ENCODE measurements at regions not wholly inside any gene's neighbourhood (a gene's known extent, or its start where the extent isn't known, plus 50 kb on each side); places are given as distances from the start of the nearest gene placed in this dataset.

DNA sequence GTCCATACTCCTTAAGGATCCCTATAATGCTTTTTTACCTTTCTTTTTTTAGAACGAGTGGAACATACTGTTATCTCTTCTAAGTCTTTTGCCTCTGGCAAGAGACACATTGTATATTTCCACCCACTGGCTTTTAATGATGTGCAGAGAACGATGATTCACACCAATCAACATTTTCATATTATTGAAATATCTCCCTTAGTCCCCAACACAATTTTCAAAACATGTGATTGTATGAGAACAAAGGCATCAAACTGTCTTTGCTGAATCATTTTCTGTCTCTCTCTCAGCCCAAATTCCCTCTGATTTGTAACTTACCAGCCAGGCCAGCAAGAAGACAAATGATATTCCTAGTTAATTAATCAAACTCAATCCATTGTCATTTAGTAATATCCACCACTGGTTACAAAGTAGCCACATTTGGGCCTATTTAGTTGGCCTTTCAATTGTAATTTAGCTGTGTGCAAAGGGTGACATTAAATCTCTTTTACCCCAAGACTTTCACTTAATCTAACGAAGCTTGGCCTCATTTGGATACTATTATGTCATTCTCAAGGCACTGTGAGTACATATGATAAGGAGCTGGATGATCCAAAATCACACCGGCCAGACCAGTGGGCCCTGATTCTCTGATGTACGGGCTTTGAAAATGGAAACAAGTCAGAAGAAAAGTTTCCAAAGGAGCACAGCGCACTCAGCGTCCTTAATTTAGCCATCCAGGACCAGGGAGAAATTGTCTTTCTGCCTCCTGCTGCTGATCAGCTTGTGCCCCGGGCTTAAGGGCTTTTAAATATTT lies 185.1 kb downstream of the SCG2 start:
- in situ Hi-C loops (cut with HindIII; ENCODE audit: low sequenced_read_pairs): no loop called here
- DNase-seq (ENCODE audit: low read depth): no peak
- H3K4me3 ChIP-seq (ENCODE audit: low read depth, low read length): no peak overlapping the region
- no peak for TF ChIP-seq CTCF (IDR thresholded peaks at IDR 0.05; ENCODE audit: low read depth, low read length, missing control alignments)

DNA sequence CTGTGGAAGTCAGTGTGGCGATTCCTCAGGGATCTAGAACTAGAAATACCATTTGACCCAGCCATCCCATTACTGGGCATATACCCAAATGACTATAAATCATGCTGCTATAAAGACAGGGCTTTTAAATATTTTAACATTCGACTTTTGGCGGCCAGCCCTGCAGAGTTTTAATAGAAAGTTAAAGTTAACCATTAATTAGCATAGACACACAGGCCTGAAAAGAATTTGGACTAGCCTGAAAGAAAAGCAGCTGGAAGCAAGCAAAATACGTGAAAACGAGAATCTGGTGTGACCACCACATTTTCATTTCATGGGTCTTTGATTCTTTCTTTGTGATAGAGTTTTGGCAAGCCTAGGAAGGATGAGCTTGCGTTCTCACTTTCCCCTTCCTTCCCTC lies 184.0 kb downstream of the SCG2 start:
- in situ Hi-C loops (cut with HindIII; ENCODE audit: low sequenced_read_pairs): no loop called here
- DNase-seq (ENCODE audit: low read depth): peak; percentile 97
- no peak overlapping the region for H3K4me3 ChIP-seq (ENCODE audit: low read depth, low read length)
- no peak for TF ChIP-seq CTCF (IDR thresholded peaks at IDR 0.05; ENCODE audit: low read depth, low read length, missing control alignments)

DNA sequence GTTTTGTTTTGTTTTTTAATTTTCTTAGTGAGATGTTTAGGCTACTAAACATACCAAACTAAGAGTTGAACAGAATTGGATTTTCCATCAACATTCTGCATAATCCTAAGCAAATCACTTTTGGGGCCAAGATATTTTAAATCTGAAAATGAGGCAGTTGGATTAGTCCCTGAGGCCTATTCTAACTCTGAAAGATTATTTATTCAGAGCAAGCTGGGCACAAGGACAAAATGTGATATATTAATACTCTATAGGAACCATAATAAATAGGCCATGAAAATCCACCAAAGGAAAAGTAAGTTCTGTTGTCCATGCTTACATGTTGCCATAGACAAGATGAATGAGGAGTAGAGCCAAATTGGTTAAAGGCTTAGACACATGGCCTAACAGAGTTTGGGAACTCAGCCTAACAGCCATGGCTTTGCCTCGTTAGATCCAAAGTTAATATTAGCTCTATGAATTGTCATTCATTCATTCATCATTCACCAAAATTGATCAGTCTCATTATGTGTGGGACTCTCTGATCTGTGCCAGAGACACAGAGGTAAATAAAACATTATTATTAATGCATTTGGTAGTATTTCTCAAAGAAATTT lies 183.5 kb downstream of the SCG2 start:
- no peak overlapping the region for H3K4me3 ChIP-seq (ENCODE audit: low read depth, low read length)
- no peak for DNase-seq (ENCODE audit: low read depth)
- in situ Hi-C loops (cut with HindIII; ENCODE audit: low sequenced_read_pairs): no loop called here
- no peak for TF ChIP-seq CTCF (IDR thresholded peaks at IDR 0.05; ENCODE audit: low read depth, low read length, missing control alignments)

DNA sequence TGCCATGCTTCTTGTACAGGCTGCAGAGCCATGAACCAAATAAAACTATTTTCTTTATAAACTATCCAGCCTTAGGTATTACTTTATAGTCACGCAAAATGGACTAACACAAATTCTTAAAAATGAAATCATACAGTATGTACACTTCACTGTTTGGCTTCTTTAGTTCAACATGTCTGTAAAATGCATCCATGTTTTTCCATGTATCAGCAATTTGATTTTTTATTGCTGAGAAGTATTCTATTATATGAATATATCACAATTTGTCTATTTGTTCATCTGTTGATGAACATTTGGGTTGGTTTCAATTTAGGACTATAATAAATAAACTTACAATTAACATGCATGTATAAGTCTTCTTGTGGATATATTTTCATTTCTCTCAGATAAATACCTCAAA lies 182.1 kb downstream of the SCG2 start:
- DNase-seq (ENCODE audit: low read depth): no peak
- TF ChIP-seq CTCF (IDR thresholded peaks at IDR 0.05; ENCODE audit: low read depth, low read length, missing control alignments): no peak
- in situ Hi-C loops (cut with HindIII; ENCODE audit: low sequenced_read_pairs): no loop called here
- H3K4me3 ChIP-seq (ENCODE audit: low read depth, low read length): no peak overlapping the region

GRCh38 chr2:223431479-223431878 lies 170.7 kb downstream of the SCG2 start:
- no peak overlapping the region for H3K4me3 ChIP-seq (ENCODE audit: low read depth, low read length)
- in situ Hi-C loops (cut with HindIII; ENCODE audit: low sequenced_read_pairs): no loop called here
- DNase-seq (ENCODE audit: low read depth): no peak
- no peak for TF ChIP-seq CTCF (IDR thresholded peaks at IDR 0.05; ENCODE audit: low read depth, low read length, missing control alignments)

GRCh38 chr2:223433461-223433860 lies 168.7 kb downstream of the SCG2 start:
- H3K4me3 ChIP-seq (ENCODE audit: low read depth, low read length): no peak overlapping the region
- DNase-seq (ENCODE audit: low read depth): no peak
- no peak for TF ChIP-seq CTCF (IDR thresholded peaks at IDR 0.05; ENCODE audit: low read depth, low read length, missing control alignments)
- in situ Hi-C loops (cut with HindIII; ENCODE audit: low sequenced_read_pairs): no loop called here

All from astrocyte of the cerebellum (primary cell).